Upper lobe of left lung (tissue), 4 donors: ENCODE measurements at regions not wholly inside any gene's neighbourhood (a gene's known extent, or its start where the extent isn't known, plus 50 kb on each side); places are given as distances from the start of the nearest gene placed in this dataset.

Source experiments
- CTCF ChIP-seq, 6 experiments: fragments of 450-650 bp in 4 of 6; fragments of 200-600 bp in 2 of 6; sonication (generic) in 2 of 6; IDR thresholded peaks; one replicate each; pipeline ENCODE4 v1.5.1; 2016 to 2019; ENCODE audit warnings: antibody characterized with exemption in 6 of 6
- POLR2A ChIP-seq, 4 donors: fragments of 450-650 bp; IDR thresholded peaks; one replicate each; pipeline ENCODE4 v1.5.1; 2016 to 2017; ENCODE audit warnings: antibody characterized with exemption in 4 of 4, mild to moderate bottlenecking in 2 of 4

GRCh38 chr3:635393-635792 lies 438.8 kb downstream of the CHL1 start:
- TF ChIP-seq POLR2A (IDR thresholded peaks at IDR 0.05): no peak
- TF ChIP-seq CTCF (IDR thresholded peaks at IDR 0.05): no peak
